GM10266 (cell line): ENCODE measurements at regions not wholly inside any gene's neighbourhood (a gene's known extent, or its start where the extent isn't known, plus 50 kb on each side); places are given as distances from the start of the nearest gene placed in this dataset.

ENCODE experiments used
- DNase-seq: peaks from one replicate; pipeline ENCODE4 v3.0.0; 2012; ENCODE audit errors: extremely low spot score
- TF ChIP-seq, protein P1 (sequence below): IDR thresholded peaks from 2 replicates; pipeline ENCODE4 v1.5.1; 2012; ENCODE audit warnings: mild to moderate bottlenecking, low read depth; ENCODE audit not compliant: control insufficient read depth, insufficient read depth; ENCODE audit errors: missing control alignments

DNA sequence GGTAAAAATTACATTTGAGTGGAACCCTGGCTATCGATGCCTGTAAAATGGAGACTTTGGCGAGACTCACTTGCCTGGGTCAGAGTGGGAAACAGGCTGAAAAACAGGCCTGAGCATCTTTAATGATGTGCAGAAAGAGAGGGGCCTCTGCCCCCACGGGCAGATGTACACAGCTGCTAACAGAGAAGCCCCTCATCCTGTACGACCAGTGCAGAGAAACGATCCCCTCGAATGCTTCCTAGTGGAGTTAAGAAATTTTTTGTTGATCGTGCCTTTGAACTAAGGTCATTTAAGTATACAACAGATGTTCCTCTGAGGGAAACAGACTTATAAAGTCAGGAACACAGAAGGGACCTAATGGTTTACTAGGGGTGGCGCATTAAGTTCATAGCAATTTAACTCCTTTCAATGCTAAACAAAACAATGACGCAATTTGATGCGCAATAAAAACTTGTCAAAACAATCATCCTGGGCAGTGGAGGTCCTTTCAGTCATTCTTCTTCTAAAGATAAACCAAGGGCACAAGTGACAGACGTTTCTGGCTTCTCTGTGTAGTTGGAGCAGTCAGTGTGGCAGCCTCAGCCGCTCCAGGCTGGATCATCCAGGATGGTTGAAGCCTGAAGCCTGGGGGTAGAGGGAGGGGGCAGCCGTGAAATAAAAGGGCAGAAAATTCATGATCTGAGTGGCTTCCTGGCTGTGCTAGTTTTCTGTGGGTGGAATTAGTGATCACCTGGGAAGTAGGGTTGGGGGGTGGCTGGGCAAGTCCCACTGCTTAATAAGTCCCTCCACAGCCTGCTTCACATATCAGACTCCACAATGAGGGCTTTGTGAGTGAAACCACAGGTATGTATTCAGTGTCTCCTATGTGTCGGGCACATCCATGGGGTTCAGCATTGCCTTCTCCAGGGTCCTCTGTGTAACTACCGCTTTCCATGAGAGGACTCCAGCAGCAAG is 50.8 kb upstream of the MRPS22 start:
- TF ChIP-seq, protein P1, sequence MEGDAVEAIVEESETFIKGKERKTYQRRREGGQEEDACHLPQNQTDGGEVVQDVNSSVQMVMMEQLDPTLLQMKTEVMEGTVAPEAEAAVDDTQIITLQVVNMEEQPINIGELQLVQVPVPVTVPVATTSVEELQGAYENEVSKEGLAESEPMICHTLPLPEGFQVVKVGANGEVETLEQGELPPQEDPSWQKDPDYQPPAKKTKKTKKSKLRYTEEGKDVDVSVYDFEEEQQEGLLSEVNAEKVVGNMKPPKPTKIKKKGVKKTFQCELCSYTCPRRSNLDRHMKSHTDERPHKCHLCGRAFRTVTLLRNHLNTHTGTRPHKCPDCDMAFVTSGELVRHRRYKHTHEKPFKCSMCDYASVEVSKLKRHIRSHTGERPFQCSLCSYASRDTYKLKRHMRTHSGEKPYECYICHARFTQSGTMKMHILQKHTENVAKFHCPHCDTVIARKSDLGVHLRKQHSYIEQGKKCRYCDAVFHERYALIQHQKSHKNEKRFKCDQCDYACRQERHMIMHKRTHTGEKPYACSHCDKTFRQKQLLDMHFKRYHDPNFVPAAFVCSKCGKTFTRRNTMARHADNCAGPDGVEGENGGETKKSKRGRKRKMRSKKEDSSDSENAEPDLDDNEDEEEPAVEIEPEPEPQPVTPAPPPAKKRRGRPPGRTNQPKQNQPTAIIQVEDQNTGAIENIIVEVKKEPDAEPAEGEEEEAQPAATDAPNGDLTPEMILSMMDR: no peak

DNA sequence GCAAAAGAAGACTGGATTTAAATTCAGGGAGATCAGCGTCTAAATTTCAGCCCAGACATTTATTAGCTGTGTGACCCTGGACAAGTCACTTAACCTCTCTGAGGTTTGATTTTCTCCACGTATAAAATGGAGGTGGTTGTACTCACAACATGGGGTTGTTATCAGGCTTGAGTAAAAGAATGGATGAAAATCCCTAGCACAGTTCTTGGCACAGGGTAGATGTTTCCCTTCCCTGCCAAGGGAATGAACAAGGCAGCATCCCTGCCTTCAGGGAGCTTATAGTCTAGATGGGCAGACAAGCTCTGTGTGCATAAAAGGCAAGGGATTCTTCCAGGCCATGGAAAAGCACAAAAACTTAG is 50.2 kb upstream of the MRPS22 start:
- no peak for DNase-seq
- TF ChIP-seq, protein P1: no peak

More for the DNA sequence above, 50.8 kb upstream of the MRPS22 start:
- DNase-seq: no peak
